GM21390 (cell line): ENCODE measurements at regions not wholly inside any gene's neighbourhood (a gene's known extent, or its start where the extent isn't known, plus 50 kb on each side); places are given as distances from the start of the nearest gene placed in this dataset.

ENCODE experiments used
- ATAC-seq: cut with Tn5 transposase; IDR thresholded peaks from one replicate; pipeline ENCODE4 v1.9.1; 2021; ENCODE audit not compliant: unreplicated experiment

DNA sequence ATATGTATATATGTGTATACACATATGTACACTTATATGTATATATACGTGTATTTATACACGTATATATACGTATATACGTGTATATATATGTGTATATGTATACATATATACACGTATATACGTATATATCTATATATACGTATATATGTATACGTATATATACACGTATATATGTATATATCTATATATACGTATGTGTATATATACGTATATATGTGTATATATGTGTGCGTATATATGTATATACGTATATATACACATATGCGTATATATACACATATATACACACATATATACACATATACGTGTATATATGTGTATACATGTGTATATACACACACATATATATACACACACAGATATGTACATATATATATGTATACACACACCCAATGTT lies 348.0 kb upstream of the LCORL start:
- ATAC-seq, result no peak

DNA sequence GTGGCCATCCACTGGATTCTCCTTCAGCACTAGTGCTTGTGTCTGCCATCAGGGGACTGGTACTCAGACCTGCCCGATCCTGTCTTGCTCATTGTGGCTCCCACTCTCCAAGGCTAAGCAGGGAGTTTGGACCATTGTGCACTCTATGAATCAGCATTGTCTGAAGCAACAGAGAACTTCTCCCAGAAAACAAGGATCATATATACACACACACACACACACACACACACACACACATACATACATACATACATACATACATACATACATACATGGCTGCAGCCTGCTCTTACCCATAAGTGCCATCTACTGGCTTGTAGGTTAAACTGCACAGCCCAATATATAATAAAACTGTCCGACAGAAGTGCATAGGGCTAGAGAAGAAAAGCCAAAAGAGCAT lies 345.3 kb upstream of the LCORL start:
- ATAC-seq, result peak; percentile 95

DNA sequence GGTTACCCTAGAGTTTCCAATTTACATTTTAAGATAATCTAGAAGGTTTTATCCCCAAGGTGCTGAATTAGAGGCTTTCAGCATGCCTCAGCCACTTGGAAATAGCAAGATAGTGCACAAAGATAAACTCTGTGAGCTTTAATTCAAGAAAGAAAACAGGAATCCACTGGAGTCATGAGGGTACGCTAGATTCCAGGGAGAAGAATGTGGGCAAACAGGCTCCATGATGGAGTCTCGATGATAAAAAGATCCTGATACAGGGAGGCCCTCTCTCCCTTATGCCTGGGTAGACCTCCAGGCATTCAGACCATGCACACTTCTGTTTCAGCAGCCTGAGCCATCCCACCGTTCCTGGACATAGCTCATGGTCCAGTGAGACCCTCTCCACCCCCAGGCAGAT lies 344.6 kb upstream of the LCORL start:
- no peak for ATAC-seq

DNA sequence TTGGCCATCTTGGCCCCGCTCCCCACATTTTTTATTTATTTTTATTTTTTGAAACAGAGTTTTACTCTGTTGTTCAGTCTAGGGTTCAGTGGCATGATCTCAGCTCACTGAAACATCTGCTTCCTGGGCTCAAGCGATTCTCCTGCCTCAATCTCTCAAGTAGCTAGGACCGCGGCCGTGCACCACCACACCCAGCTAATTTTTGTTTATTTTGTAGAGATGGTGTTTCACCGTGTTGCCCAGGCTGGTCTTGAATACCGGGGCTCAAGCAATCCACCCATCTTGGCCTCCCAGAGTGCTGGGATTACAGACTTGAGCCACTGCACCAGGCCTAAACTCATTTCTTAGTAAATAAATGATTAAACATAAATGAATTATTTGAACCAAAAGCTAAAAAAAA lies 322.0 kb upstream of the LCORL start:
- no peak for ATAC-seq

DNA sequence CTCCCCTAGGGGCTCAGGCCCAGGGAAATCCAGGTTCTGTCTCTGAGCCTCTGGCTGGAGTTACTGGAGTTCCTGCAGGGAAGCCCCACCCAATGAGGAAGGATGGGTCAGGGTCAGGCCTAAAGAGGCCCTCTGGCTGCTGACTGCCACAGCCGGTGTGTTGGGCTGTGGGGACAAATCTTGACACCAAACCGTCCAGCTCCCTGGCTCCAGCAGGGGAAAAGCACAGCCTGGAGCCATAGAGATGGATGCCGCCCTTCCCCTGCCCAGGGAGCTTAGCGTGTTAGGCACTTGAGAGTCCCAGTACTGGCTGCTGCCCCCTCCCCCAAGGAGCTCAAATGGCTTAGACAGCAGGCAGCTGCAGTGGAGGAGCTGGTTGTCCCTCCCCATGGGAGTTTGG lies 321.3 kb upstream of the LCORL start:
- no peak for ATAC-seq

DNA sequence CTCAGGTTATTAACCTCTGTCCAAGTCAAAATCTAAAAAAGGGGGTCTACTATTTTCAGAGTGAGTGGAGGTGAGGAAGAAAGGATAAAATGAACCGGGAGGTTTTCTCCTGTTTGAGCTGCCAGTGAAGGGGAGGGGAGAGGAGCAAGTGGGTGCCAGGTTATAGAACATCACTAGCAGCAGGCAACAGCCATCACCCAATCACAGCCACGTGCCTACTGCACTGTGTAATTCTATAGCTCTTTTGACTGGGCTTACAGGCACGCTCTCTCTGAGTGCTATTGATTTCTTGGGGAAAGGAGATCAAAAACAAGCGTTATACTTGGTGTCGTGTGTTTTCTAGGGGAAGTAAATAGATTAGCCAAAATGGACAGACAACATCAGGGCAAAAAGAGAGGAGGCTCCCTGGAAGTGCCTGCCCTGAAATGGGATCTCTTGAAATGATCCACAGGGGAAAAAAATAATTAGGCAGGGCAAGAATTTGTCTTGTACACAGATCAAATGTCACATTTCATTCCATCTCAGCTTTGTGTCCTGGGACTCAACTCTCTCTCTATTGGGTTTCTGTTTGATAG lies 300.5 kb upstream of the LCORL start:
- ATAC-seq, result no peak

DNA sequence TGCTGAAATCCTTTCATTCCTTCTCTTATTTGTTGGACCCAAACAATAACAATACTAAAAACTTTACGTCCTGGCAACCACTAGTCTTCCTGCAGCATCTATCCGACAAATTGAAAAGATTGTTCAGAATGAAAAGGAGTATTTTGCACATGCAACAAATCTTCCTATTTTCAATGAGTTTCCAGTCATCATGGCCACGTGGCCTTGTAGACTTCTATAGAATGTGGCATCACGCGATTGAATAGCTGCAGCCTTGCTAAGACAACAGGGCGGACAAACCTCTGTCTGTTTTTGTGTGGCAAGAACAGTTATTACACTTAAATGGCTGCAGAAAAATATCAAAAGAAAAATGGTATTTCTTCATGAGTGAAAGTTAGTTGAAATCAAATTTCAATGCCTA lies 297.9 kb upstream of the LCORL start:
- no peak for ATAC-seq

DNA sequence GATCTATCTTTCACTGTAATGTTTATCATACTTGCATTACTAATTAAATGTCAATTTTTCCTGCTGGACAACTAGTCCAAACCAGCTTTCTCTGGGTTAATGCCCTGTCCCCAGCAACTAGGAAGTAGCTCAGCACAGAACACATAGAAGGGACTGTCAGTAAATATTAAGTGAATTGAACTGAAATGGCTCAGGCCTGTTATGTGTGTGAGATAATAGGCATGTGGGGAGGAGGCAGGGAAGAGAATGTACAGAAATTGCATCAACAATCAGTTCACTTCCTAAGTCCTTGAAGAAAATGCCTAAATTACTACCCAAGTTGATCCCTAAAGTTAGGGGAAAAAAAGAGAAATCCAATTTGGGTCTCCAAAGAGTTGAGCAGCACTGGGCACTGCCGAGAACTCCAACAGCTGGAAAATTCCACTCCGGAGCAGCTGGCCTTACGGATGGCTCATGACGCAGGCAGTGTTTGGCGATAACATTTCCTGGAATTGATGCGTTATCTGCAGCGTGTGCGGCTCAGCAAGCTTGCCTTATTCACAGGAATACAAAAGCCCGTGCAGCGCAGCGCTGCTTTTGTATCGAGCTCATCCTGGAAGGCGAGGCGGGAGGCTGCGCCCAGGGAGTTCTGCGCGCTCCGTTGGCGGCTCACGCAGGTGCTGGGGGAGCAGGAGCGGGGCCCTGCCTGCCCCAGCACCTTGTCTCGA lies 297.3 kb upstream of the LCORL start:
- no peak for ATAC-seq

DNA sequence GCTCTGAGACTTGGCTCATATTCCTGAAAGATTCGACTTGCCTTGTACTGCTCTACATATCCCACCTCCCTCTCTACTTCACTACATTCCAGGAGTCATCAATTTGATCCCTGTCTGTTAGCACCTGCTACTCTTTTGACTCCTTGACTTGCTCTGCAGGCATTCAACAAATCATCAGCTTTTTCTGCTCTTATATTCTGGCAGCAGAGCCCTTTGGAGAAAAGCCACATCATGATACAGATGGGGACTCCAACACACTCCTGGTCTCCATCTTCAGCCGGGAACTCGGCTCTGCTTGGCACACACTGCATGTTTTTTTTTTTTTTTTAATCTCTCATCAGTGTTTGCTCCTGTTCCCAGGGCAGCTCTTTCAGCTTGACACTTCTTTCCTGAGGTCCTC lies 293.2 kb upstream of the LCORL start:
- ATAC-seq, result no peak

DNA sequence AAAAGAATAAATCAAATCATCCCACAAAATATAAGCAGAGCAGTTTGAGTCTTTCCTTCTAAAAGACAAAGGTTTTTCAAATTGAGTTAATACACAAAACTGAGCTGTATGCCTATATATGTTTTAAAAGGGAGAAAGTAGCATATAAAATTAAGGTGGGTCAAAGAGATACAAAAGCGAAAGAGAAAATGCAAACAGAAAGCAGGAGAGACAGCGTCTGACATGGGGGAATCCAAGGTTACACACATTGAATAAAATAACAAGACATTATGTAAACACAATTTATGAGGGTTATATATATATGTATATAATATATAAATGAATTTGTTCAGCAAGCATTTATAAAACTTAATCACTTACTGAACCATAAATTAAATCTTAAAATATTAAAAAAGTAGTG lies 276.1 kb upstream of the LCORL start:
- no peak for ATAC-seq

DNA sequence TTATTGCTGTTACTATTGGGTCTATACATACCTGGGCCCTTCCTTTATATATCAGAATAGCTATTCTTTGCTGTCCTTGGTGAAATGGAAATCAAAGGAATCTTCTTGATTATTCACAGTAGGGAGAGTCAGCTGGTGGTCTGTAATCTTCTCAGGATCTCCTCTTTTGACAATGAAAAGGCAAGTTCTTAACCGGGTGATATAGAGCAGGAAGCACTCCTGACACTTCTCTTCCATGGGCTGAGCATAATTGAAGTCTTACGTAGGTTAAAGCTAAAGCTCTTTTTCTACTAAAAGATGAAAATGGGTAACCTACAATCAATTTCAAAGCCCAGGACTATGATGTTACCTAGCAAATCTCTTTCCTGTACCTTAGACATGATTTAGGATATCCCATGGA lies 274.9 kb upstream of the LCORL start:
- ATAC-seq, result no peak

DNA sequence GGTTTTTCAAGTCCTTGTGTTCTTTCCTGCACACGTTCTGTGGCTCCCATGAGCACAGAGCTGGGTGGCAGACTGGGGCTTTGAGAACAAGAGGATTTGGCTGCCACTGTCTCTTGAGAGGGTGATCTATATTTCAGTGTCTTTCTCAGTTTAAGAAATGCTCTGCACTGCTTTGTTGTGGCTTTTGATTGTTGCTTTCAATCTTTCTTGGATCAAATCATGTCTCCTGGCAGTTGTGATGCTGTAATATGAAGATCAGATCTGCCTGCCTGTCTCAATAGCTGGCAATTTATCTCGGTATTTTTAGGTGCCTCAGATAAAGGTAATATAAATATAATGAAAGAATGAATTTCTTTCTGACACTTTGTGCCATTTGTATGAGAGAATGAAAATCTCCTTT lies 273.3 kb upstream of the LCORL start:
- ATAC-seq, result no peak

DNA sequence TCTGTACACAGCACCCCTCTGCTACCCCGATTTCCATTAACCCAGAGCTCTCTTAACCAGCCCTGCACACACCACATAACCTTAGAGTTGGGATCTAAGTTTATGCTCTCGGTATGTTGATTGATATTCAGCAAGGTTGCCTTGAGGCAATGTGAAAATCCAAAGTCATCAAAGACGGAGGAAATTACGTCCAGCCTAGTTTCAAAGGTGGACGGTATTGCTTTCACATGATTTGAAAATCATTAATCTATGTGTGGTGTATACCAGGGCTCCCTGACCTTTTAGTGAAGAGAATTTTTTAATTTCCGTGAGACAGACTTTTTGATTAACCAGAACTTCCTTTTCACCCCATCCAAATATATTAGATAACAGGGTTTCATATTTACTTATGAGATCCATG lies 272.5 kb upstream of the LCORL start:
- ATAC-seq, result no peak

DNA sequence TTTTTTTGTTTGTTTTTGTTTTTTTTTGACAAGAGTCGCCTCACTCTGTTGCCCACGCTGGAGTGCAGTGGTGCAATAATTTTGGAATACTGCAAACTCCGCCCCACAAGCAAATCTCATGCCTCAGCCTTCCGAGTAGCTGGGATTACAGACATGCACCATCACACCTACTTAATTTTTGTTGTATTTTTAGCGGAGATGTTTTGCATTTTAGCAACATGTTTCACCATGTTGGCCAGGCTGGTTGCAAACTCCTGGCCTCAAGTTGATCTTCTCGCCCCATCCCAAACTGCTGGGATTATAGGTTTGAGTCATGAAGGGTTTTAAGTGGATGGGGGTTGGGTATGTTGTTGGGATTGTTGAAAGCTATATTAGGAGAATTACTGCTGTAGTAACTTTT lies 270.9 kb upstream of the LCORL start:
- ATAC-seq, result no peak

DNA sequence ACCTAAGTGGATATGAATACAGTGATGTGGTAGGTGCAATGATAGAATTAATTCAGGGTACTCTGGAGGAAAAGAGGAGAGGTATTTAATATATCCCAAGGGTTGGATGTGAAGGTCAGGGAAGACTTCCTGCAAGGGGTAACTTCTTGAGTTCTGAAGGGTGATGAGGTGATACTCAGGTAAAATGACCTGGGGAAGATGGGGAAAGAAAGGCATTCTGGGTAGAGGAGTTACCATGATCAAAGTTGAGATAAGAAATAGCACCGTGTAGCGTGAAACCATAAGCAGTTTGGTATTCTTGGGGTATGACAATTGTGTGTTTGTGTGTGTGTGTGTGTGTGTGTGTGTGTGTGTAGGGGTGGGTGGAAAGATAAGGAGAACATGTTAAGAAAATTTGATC lies 270.4 kb upstream of the LCORL start:
- ATAC-seq, result no peak

DNA sequence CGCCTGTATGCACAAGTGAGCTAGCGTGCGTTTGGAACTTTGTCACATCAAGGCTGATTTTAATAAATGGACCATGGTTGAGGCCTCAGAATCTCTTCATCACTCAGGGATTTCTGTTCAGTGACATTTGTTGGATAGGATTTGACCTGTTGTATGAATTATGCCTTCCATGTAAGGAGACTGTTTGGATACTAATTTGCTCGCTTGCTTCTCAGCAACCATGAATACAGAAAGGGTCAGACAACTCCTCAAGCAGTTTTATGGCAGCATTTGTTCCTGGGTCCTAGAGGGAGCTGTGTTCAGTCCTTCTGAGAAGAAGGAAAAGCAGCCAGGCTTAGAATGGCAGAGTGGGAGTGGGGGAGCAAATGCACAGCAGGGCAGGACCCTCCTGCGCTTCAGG lies 269.7 kb upstream of the LCORL start:
- no peak for ATAC-seq

DNA sequence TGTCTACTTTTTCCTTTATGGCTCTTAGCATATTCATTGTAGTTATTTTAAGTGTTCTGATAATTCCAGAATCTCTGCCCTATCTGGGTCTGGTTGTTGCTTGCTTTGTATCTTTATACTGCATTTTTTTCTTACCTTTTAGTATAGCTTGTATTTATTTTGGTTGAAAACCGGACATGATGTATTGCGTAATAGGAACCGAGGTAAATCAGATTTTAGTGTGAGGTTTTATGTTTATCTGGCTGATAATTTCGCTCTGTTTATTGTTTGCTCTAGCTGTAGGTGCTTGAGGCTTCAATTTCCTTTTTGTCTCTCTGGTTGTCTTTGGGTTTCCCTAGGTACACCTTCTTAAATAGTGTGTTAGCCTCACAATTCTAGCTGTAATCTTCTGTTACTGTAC lies 263.8 kb upstream of the LCORL start:
- ATAC-seq, result no peak

DNA sequence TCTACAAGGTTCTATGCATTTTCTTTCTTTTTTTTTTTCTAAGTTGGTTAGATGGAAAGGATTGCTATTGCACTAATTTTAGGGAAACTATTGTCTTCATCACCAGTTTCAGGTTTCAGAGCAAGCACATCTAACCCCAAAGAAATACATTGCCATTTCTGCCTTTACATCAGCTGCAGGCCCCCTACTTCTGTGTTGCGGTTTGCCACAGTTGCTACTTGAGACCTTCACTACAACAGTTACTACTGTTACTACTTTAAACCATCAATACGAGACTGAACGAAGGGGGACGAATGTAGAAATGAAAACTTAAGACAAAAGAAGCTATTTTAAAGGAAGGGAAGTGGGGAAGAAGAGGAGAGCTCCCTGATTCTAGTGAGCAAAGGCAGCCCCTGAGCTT lies 256.7 kb upstream of the LCORL start:
- ATAC-seq, result no peak

DNA sequence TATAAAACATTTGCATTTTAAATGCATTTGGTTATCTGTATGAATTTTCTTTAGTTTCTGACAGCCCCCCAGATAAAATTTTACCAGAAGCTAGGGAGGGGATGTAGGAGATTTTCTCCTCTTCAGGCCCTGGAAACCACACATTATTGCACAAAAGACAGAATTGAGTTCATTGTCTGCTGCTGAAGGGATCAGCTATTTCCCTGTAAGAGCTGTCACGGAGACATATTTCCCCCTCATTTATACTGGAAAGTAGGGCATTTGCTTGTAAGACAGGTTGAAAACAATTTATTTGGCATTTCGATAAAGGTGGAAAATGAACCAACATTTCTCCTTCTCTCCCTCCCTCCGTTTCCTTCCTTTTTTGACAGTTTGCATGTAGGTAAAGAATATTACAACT lies 241.3 kb upstream of the LCORL start:
- no peak for ATAC-seq

DNA sequence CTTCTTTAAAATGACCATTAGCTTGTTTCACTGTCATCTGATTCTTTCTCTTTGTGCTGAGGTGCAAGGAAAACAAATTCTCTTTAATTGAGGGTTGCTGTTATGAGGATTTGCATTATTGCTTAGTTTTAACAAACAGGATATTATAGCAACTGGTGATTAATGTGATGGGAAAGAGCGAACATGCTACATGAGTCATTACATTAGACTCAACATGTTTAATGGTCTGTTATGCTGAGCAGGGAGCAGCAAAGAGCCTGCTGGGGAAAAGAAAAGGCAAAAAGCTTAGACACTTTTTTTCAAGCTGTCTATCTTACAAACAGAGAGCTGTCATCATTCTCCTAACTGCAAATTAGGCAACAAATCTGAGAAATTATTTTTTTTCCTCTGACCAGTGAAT lies 230.5 kb upstream of the LCORL start:
- ATAC-seq, result no peak

DNA sequence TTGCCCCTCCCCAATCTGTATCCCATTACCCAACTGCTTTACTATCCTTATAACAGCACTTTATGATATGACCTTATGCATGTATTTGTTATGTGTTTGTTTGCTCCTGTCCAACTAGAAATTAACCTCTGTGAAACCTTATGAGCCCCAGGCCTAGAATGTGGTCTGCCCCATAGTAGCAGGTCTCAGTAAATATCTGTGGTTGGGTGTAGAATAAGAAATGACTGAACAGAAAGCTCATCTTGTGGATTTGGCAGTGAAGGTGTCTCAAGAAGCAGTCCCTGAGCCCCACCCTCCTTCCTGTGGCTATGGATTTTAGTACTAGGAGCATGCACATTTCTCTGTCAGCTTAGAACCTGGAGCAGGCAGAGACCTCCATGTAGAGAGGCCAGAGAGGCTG lies 229.0 kb upstream of the LCORL start:
- no peak for ATAC-seq

DNA sequence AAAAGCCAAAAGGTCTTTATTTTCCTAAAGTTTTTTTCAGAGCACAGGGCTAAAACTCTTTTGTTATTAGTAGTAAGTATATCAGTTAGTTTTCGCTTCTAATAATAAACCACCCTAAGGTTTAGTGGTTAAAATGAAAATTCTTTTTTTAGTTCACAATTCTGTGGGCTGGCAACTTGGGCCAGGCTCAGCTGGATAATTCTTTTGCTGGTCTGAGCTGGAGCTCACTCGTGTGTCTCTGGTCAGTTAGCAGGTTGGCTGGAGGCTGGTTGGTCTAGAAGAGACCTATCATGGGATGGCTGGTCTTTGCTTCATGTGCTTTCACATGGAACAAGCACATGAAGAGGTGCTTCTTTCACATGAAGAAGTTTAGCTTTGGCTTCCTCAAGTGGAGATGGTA lies 227.1 kb upstream of the LCORL start:
- ATAC-seq, result no peak

DNA sequence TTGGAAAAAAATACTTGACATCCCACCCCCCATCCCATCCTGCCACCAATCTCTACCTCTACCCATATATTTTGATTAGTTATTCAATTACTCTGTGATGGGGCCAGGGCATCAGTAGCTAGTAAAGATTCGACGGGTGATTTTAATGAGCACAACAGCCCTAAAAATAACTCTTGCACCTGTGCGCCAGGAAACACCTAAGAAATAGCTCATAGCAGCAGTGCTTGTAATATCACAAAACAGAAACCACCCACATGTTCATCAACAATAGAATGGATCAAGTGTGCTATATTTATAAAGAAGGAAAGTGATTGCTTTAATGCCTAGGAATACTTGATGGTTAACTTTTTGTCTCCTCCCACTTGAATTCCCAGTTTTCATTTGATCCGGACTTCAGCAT lies 225.6 kb upstream of the LCORL start:
- ATAC-seq, result no peak
